GM19463 (cell line): ENCODE measurements at regions not wholly inside any gene's neighbourhood (a gene's known extent, or its start where the extent isn't known, plus 50 kb on each side); places are given as distances from the start of the nearest gene placed in this dataset.
"Not testable (repeated sequence)": the region's sequence is repeated elsewhere in the genome, so short reads cannot be mapped to it uniquely, and the experiment has no call there.

Experiments
- ATAC-seq: cut with Tn5 transposase; IDR thresholded peaks from one replicate; pipeline ENCODE4 v1.9.1; 2021; ENCODE audit warnings: mild to moderate bottlenecking, moderate library complexity; ENCODE audit not compliant: unreplicated experiment

DNA sequence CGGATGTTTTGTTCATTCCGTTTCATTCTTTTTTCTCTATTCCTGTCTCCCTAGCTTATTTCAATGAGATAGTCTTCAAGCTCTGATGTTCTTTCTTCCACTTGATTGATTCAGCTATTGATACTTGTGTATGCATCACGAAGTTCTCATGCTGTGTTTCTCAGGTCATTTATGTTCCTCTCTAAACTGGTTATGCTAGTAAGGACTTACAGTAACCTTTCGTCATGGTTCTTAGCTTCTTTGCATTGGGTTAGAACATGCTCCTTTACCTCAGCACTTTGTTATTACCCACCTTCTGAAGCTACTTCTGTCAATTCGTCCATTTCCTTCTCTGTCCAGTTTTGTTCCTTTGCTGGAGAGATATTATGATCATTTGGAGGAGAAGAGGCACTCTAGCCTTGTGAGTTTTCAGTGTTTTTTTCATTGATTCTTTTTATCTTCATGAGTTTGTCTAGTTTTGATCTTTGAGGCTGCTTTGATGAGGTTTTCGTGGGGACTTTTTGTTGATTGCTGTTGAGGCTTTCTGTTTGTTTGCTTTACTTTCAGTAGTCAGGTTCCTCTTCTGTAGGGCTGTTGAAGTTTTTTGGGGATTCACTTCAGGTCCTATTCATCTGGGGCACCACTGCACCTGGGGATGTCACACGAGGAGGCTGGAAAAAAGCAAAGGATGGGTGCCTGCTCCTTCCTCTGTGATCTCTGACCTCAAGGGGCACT is 496.9 kb upstream of the LRRC7 start:
- no peak for ATAC-seq

DNA sequence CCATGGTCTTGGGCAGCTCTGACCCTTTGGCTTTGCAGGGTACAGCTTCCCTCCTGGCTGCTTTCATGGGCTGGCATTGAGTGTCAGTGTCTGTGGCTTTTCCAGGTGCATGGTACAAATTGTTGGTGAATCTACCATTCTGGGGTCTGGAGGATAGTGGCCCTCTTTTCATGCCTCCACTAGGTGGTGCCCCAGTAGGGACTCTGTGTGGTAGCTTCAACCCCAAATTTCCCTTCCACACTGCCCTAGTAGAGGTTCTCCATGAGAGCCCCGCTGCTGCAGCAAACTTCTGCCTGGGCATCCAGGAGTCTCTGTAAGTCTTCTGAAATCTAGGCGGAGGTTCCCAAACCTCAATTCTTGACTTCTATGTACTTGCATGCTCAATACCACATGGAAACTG is 494.5 kb upstream of the LRRC7 start:
- ATAC-seq = no peak

DNA sequence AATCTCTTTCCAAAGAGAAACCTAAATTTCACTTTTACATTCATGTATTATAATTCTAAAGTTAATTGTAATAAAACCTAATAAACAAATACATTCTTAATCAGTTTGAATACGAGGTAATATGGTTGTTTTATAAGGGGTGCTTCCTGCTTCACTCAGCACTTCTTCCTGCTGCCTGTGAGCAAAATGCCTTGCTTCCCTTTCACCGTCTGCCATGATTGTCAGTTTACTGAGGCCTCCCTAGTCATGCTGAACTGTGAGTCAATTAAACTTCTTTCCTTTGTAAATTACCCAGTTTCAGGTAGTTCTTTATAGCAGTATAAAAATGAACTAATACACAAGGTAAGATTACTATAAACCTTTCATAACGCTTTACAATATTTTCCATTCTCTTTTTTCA is 491.1 kb upstream of the LRRC7 start:
- no peak for ATAC-seq

DNA sequence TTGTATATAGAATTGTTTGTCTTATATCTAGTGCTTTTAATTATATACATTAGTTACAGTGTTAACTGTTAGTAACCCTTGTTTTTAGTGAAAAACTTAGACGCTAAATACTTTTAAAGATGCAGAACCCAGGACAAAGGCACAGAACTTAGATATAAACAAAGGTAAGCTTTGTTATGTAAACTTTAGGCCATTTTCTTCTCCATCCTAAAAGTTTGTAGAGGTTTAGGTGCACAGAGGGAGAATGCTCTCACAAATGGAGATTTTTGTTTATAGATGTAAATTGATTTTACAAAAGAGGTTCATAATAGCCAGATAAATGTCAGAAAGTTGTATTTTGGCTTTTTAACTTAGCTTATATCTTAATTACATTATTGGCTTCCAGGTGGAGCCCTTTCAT is 490.5 kb upstream of the LRRC7 start:
- ATAC-seq = no peak

DNA sequence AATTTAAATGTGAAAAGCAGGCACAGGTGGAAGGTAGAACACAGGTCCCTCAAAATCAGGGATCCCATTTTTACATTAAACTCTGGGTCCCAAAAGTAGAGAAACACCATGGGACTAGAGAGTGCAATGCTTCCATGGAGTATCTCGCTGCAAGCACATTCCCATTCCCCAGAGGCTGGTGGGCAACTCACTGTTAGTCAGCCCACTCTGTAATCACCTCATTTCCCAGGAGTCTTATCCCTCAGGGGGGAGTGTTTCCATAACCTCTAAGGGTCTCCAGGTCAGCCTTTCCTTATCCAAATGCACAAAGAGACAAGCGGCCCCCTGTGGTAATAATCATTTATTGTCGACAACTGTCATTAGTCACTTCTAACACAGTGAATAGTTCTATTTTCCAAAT is 490.1 kb upstream of the LRRC7 start:
- no peak for ATAC-seq

DNA sequence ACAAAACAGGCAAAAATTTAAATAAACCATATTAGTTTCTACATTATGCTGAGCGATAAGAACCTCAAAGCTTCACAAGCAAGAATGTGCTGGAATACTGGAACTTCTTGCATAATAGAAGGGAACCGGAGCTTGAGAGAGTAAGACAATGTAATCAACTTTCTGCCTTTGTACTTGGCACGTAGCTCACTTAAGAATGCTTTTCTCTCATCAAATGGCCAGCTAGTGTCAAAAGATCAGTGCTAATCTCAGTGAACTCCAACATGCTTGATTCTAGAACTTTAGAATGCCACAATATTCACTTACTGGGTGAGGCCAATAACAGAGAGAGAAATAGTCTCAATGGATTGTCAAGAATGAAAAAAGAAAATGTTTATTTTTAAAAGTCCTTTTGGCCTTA is 486.1 kb upstream of the LRRC7 start:
- ATAC-seq = no peak

DNA sequence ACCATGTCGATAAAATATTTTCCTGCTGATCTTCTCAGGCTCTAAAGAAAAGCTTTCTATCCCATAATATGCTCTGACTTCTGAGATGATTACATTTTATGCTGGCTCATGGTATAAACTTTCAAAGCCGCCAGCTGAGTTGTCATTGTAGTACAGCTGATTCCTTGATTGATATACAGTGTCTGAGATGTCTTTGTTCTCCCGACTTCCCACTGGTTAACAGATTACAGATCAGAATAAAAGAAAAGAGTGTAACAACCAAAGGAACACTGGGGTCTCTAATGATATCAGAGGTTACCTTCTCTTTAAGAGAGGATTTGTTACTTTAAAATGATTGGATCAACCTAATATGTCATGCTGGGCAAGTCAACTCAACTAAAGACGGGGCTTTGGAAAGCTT is 485.4 kb upstream of the LRRC7 start:
- ATAC-seq = no peak

DNA sequence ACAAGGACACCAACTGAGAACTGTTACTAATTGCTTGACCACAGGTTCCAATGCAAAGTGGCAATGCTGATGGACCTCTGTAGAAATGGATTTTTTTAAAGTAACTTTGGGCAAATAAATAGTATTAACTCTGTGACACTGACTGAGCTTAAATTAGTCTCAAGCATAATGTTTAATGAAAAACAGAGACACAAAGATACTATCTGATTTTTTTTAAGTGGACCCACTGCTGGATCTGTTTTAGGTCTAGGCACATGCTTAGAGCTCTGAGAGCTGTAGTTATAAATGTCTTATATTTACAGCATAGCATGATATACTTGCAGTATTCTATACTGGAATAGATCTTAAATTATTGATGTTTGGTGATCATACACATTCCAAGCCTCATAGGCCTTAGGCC is 481.6 kb upstream of the LRRC7 start:
- ATAC-seq = no peak

DNA sequence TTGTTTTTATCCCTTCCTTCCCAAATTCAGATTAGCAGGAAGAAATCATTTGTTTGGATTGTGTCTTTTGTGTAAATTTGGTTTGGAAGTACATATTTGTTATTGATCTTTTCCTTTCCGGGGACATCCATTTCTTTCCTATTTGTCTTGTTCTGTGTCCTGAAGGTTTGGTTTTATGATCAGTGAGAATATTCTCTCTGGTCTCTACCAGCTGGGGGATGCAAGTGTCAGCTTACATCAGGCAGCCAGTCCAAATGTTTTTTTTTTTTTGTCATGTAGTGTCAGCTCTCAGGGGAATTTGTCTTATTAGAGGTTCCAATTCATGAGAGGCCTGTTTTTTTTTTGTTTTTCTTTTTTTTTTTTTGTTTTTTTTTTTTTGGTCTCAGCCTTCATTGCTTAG is 479.2 kb upstream of the LRRC7 start:
- no peak for ATAC-seq

DNA sequence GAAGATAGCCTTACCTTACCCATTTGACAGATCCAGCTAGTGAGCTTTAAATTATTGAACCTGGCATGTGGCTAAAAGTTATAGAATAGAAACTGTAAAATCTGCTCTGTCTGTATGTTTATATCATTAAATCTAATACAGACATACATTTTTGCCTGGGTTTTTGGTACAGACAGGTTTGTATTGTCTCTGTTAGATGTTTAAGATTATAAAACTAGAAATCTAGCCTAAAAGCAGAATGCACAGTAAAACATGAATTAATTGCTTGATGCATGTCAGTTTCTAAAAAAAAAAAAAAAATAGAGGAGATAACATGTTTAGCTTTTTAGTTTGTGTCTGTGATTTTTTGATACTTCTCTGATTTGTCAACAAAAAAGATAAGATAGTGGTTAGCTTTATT is 477.6 kb upstream of the LRRC7 start:
- ATAC-seq = no peak

DNA sequence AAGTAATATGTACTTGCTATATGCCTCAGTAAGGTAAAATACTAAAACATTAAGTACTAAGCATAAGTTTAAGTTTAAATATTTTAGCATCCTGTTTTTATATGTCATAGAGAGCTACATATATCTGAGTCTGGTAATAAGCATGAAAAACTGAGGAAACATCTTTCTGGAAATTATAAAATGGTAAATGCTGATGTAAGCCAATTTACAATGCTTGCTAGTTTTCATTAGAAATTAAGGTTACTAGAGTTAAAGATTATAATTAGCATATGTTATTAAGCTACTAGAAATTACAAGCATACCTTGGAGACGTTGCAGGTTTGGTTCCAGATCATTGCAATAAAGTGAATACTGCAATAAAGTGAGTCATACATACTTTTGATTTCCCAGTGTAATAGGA is 477.0 kb upstream of the LRRC7 start:
- no peak for ATAC-seq

DNA sequence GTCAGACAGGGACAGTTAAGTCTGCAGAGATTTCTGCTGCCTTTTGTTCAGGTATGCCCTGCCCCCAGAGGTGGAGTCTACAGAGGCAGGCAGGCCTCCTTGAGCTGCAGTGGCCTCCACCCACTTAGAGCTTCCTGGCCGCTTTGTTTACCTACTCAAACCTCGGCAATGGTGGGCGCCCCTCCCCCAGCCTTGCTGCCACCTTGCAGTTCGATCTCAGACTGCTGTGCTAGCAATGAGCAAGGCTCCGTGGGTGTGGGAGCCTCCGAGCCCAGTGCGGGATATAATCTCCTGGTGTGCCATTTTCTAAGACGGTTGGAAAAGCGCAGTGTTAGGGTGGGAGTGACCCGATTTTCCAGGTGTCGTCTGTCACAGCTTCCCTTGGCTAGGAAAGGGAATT is 465.7 kb upstream of the LRRC7 start:
- ATAC-seq = not testable (repeated sequence)

DNA sequence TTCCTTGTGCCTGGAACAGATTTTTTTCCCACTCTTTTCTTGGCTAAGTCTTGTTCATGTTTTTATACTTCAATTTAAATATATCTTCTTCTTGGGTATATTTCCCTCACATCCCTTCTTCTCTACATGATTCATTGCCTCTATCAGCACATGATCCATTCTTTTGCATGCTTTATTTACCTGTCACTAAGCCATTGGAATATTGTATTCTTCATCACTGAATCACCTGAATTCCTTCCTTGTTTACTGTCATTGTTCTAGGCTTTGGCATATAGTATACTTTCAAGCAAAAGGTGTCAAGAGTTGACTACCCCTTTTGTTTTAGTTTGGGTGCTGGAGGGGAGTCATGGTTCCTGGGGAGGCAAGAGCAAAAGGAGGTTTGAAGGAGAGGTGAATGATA is 464.5 kb upstream of the LRRC7 start:
- no peak for ATAC-seq

DNA sequence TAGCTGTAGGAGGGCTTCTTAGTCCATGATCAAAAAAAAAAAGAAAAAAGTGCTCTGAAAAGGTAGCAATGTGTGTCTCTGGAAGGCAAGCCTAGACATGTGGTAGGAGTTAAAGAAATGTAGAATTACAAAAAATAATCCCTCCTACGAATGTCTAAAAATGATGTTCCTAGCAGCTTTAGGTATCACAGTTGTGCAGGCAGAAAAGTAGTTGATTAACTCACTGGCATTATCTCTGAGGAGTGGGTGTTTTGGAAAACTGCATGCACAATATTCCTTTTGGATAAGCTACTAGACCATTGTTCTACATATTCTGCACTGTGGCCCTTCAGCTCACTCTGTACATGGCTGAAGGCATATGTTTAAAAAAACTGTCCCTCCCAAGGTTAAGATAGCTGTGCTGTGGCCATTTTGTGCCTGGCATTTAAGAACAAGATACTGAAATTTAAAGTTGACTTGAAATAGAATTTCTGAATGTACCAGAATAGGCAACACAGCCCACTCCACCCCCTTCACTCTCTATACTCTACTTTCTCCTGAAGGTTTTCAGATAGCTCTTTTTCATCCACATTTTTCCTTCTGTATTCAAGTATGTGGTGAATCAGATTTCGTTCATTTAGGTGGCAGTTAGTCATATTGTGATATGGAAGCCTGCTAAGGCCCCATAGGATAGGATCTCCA is 463.9 kb upstream of the LRRC7 start:
- ATAC-seq = no peak

DNA sequence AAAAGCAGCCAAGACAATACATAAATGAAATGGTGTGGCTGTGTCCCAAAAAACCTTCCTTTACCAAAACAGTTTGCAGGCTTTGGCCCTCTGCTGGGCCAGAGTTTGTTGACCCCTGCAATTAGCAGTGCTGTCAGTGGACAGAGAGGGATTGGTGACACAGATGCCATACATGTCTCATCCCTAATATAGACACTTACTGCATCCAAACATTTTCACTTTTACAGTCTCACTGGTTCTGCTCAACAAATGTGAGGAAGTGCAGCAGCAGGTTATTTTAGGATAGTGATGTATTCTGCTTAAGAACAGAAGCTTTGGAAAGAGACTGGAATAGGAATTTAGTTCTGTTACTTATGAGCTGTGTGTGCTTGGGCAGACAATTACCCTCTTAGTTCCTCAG is 462.8 kb upstream of the LRRC7 start:
- ATAC-seq = no peak

DNA sequence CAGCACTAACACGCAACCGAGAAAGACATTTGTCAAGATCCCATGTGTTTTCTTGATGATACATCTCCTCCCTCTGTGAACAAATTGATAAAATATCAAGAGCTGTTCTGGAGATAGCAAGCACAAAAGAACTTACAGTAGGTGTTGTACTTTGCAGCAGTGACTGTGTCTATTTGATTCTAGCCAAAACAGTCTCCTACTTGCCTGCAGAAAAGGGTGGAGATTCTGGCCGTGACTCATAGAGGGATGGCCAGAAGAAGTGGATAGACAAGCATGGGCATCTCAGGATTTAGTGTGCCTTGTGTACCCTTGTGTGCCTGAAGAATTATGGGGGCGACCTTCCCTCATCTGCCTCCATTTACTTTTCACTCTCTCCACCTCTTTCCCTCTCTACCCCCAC is 458.4 kb upstream of the LRRC7 start:
- ATAC-seq = no peak

DNA sequence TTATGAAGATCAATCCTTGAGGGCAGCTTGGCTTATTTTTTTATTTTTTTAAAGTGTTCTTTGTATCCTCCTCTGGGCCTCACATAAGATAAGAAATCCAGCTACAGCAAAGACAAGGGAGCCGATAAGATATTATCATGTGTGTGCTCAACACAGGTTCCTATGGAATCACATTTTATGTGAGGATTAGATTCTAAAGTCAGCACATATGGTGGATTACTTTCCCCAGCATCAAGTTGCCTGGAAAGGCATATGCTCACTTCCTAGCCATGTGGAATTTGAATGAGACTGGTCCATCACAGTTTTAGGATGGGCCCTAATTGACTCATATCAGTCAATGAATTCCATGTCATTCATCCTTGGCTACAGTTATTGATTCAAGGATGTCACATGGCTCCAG is 456.9 kb upstream of the LRRC7 start:
- ATAC-seq = no peak

DNA sequence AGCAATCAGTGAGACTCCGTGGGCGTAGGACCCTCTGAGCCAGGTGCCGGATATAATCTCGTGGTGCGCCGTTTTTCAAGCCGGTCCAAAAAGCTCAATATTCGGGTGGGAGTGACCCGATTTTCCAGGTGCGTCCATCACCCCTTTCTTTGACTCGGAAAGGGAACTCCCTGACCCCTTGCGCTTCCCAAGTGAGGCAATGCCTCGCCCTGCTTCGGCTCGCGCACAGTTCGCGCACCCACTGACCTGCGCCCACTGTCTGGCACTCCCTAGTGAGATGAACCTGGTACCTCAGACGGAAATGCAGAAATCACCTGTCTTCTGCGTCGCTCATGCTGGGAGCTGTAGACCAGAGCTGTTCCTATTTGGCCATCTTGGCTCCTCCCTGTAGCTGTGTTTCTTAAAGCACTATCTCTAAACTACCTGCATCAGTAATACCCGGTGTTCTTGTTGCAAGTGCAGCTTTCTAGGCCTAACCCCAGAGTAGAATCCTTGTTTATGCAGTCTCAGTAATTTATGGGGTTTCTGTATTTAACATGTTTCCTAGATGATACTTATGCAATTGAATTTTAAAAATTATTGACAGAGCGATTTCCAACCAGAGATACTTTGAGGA is 447.5 kb upstream of the LRRC7 start:
- not testable (repeated sequence) for ATAC-seq

DNA sequence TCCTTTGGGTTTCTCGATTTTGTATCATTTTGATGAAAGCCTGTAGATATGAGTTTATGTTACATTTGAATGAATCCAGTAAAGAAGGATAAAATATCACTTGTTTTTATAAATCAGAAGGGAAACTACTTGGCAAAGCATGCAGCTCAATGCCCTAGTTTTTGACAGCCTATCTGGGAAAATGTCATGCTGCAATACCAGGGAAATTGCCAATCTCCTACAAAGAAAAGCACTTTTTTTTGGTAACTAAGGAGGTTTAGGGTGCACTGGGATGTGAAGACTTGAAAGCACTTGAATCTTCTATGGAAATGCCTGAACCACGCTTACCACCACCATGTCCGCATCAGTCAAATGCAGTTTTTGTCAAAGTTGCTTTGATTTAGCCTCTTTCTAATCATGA is 446.9 kb upstream of the LRRC7 start:
- no peak for ATAC-seq

DNA sequence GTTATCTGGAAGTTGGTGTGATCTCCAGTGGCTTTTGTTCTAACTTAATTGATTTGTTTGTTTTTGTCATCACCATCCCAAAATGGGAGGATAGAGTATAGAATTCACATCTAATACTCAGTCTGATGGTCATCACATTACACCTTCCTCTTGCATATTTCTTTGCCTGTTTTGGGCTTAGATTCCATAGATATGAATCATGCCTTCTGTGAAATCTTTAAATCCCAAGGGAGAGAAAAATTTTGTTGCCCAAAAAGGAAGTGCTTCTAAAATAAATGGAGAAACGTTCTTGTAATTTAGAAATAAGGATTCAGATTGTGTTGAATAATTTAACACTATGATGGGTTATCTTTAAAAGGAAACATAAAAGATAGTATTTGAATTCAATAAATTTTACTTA is 446.0 kb upstream of the LRRC7 start:
- ATAC-seq = no peak

DNA sequence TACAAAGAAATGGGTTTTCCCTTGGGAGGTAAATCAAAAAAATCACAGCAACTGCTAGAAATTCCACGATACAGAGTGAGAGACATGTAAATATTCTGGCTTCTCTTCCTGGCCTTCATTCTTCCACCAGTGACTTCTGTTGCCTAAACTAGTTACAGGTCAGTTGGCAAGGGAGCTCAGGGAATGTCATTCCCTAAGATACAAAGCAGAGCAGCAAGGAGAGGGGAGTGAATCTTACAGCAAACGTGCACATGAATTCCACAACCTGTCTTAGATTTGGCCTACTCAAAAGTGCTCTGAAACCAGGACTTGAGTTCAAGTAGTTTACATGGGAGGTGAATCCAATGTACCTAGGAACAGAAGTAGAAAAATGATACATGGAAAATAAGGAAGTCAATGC is 445.3 kb upstream of the LRRC7 start:
- no peak for ATAC-seq

DNA sequence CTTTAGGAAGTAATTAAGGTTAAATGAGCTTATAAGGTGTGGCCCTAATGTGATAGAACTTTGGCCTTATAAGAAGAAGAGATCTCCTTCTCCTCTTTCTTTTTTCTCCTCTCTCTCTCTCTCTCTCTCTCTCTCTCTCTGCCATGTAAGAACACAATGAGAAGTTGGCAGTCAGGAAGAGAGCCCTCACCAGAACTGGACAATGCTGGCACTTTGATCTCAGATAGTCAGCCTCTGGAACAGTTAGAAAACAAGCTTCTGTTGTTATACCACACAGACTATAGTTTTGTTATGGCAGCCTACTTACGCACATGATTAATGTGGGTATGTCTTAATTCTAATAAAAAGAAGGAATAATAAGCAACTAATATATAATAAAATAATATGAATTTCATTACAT is 444.2 kb upstream of the LRRC7 start:
- ATAC-seq = no peak

DNA sequence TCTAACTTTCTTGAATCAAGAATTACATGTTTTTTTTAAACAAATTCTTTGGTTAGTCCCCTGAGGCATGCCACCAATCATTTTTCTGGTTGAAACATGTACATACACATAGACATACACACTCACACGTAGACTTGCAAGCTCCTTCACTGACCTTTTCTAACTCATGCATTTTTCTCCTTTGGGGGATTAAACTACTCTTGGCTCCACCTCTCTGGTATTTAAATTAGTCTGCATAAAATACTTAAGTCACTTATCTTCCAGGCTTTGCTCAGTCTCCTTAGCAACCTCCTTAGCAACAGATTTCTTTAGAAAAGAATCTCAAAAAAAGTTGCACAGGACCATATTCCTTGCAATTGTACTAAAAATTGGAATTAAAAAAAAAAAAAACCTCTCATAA is 440.9 kb upstream of the LRRC7 start:
- ATAC-seq = no peak
